Activated gamma-delta T cell treated with anti-CD3 and anti-CD28 coated beads, Interleukin-2, amount 50 U/mL, for 16 hours (primary cell): ENCODE measurements at regions not wholly inside any gene's neighbourhood (a gene's known extent, or its start where the extent isn't known, plus 50 kb on each side); places are given as distances from the start of the nearest gene placed in this dataset.
"Not testable (repeated sequence)": the region's sequence is repeated elsewhere in the genome, so short reads cannot be mapped to it uniquely, and the experiment has no call there.

Experiments
- DNase-seq: peaks from one replicate; pipeline ENCODE4 v3.0.0-alpha.2; 2020; ENCODE audit warnings: low read depth

DNA sequence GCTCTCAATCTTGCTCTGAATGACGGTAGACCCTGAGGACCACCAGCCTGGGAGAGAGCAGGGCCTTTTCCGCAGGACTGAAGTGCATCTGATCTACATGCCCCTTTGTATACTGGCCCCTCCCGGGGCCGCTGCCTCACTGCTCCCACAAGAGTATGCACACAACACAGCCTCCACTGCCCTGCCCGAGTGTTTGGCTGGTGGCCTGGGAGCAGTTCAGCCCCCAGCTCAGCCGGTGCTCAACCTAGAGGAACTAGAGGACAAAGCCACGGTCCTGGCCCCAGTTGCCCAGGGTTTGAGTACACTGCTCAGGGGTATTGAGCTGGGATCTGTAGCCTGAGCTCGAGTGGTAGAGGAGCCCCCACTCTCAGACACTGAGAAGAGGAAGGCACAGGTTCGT is 118.9 kb upstream of the CAB39 start:
- DNase-seq, result no peak

DNA sequence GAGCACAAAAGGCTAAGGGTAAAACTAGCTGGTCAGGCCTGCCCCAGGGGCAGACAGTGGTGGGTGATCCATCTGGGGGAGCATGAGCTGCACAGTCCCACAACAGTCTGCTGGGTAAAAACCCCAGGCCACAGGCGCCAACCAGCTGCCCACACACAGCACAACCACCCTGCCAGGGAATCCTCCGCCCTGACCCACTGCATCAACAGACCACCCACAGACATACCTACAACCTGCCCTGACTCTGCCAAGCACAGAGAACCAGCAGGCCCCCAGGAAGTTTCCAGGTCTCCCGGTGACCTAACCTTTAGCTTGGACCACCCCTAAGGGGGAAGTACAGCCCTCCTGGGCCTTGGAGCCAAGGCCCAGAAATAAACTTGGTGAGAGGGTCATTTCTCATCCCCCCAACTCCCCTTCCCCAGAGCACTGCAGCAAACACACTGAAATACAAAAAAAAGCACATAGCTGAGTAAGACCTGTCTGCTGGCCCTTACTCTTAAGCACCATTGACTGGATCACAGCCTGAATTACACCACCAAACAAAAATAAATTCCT is 118.3 kb upstream of the CAB39 start:
- DNase-seq, result no peak

GRCh38 chr2:230599853-230600252 is 112.8 kb upstream of the CAB39 start:
- DNase-seq, result no peak

- DNase-seq, result no peak
Observed at GRCh38 chr2:230600285-230600684, 112.4 kb upstream of the CAB39 start.

DNA sequence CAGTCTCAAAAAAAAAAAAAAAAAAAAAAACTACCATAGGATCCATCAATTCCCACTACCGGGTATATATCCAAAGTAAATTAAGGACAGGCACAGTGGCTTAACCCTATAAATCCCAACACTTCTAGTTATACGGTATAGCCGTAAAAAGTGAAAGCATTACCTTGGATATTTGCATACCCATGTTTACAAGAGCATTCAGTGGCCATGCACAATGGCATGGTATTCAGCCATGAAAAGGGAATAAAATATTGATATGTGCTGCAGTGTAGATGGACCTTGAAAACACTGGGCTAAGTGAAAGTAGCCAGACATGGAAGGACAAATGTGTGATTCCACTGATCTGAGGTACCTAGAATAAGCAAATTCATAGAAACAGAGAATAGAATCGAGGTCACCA is 111.8 kb upstream of the CAB39 start:
- no peak for DNase-seq

DNA sequence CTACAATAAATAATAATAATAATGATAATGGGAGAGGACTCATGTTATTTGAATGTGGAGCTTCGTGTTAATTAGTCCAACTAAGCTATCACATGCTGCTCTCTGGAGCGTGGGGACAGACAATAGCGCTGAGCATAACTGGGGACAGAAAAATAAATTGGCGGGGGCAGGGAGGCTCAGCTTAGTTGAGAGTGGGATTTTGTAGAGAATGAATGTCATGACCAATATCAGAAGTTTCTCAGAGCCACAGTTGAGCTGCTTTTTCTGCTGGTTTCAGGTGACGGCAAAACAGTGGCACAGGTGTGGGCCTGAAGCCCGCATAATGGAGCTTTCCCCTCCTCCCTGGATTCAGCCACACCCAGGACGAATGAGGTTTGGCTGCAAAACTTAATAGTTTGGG is 111.1 kb upstream of the CAB39 start:
- DNase-seq, result no peak

- peak; percentile 38 for DNase-seq
Observed at GRCh38 chr2:230602562-230603230, 109.9 kb upstream of the CAB39 start.

- not testable (repeated sequence) for DNase-seq
Observed at GRCh38 chr2:230603317-230603716, 109.3 kb upstream of the CAB39 start.

- not testable (repeated sequence) for DNase-seq
Observed at GRCh38 chr2:230604158-230604557, 108.5 kb upstream of the CAB39 start.

DNA sequence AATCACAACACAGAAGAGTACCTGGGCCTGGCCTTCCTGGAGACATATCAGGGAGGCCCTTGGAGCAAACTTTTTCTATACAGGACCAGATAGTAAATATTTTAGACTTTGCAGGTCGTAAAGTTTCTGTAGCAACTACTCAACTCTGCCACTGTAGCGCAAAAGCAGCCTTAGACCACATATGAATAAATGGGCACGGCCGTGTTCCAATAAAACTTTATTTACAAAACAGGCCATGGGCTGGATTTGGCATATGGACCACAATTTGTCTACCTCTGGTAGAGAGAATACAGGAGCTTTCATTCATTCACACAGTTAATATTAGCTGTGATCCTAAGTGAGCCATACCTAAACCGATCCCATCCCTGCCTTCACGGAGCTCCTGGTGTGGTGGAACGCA is 98.6 kb upstream of the CAB39 start:
- DNase-seq, result no peak

- DNase-seq, result no peak
Observed at GRCh38 chr2:230614913-230615332, 97.7 kb upstream of the CAB39 start.

- not testable (repeated sequence) for DNase-seq
Observed at GRCh38 chr2:230617256-230617706, 95.4 kb upstream of the CAB39 start.

GRCh38 chr2:230619491-230619890 is 93.2 kb upstream of the CAB39 start:
- DNase-seq, result no peak

DNA sequence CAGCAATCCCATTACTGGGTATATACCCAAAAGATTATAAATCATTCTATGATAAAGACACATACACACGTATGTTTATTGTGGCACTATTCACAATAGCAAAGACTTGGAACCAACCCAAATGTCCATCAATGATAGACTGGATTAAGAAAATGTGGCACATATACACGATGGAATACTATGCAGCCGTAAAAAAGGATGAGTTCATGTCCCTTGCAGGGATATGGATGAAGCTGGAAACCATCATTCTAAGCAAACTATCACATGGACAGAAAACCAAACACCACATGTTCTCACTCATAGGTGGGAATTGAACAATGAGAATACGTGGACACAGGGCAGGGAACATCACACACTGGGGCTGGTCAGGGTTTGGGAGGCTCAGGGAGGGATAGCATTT is 87.4 kb upstream of the CAB39 start:
- not testable (repeated sequence) for DNase-seq

DNA sequence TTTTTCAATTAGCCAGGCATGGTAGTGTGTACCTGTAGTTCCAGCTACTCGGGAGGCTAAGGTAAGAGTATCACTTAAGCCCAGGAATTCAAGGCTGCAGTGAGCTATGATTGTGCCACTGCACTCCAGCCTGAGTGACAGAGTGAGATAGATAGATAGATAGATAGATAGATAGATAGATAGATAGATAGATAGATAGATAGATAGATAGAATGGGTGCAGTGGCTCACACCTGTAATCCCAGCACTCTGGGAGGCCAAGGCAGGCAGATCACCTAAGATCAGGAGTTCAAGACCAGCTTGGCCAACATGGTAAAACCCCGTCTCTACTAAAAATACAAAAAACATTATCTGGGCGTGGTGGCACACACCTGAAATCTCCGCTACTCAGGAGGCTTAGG is 85.6 kb upstream of the CAB39 start:
- not testable (repeated sequence) for DNase-seq

DNA sequence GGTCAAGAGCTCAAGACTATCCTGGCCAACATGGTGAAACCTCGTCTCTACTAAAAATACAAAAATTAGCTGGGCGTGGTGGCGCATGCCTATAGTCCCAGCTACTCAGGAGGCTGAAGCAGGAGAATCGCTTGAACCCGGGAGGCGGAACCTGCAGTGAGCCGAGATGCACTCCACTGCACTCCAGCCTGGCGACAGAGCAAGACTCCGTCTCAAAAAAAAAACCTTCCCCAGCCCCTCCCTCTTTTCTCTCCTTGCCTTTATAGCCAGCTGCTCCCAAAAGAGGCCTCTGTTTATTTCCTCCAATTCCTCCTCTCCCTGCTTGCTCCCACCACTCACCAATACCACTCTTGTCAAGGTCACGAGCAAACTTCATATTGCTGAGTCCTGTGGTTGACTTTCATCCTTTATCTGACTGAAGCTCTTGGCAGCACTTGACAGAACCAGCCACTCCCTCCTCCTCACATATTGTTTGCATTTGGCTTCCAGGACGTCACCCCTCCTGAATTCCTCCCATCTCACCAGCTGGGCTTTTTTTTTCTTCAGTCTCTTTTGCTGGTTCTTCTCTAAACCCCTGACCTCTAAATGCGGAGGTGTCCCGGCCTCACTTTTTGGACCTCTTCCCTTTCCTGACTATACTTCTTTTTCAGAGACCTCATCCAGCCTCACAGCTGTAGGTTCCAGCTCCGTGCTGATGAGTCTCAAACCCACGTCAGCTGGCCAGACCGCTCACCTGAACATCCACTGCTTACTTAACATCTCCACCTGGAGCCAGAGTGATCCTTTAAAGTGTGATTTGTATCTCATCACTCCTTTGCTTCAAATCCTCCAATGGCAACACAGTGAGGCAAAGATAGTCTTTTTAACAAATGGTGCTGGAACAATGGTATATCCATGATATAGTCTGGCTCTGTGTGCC is 84.6 kb upstream of the CAB39 start:
- no peak for DNase-seq

- no peak for DNase-seq
Observed at GRCh38 chr2:230631470-230631869, 81.2 kb upstream of the CAB39 start.

GRCh38 chr2:230634146-230634545 is 78.5 kb upstream of the CAB39 start:
- DNase-seq, result no peak

DNA sequence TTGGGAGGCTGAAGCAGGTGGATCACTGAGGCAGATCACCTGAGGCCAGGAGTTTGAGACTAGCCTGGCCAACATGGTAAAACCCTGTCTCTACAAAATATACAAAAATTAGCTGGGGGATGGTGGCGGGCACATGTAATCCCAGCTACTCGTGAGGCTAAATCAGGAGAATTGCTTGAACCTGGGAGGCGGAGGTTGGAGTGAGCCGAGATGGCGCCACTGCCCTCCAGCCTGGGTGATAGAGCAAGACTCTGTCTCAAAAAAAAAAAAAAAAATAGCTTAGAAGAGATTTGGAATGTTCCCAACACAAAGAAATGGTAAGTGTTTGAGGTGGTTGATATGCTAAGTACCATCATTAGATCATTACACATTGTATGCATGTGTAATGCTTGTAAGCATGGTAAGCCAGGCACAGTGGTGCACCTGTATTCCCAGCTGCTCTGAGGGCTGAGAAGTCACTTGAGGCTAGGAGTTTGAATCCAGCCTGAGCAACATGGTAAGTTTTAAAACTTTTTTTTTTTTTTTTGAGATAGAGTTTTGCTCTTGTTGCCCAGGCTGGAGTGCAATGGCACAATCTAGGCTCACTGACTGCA is 77.8 kb upstream of the CAB39 start:
- DNase-seq, result not testable (repeated sequence)

DNA sequence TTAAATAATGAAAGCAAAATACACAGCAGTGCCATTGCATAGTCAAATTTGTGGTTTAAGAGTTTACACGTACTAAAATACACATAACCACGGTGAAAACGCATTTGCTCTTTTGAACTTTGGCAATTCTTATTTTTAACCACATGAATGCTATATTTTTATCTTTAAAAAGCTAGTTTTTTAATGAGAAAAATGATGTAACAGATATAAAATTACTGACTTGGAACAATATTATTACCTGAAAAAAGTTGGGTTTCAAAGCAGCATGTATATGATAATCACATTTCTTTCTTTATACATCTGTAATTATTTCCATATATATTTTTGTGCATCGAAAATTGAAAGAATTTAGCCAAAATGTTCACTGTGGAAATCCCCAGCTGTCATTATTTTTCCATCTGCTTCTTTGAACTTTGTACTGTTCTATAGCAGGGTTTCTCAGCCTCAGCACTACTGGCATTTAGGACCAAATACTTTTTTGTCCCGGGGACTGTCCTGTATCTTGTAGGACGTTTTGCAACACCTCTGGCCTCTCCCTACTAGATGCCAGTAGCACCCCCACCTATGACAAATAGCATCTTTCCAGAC is 75.9 kb upstream of the CAB39 start:
- no peak for DNase-seq

DNA sequence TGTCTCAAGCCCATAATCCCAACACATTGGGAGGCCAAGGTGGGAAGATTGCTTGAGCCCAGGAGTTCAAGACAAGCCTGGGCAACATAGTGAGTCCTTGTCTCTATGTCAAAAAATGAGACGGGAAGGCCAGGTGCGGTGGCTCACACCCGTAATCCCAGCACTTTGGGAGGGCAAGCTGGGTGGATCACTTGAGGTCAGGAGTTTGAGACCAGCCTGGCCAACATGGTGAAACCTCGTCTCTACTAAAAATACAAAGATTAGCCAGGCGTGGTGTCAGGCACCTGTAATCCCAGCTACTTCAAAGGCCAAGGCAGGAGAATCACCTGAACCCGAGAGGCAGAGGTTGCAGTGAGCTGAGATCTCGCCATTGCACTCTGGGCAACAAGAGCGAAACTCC is 75.2 kb upstream of the CAB39 start:
- not testable (repeated sequence) for DNase-seq

DNA sequence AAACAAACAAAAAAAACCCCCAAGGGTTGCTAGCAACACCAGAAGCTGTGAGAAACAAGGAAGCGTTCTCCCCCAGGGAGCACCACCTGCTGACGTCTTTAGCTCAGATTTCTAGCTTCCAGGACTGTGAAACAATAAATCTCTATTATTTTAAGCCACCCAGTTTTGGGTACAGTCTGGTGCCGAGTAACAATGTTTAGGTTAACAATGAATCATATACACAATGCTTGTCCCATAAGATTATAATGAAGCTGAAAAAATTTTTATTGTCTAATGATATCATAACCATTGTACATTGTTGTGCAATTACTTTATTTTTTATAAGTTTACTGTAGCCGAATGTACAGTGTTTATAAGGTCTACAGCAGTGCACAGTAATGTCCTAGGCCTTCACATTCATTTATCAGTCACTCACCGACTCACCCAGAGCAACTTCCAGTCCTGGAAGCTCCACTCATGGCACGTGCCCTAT is 72.1 kb upstream of the CAB39 start:
- DNase-seq, result no peak
